ENCODE measurements at regions not wholly inside any gene's neighbourhood (a gene's known extent, or its start where the extent isn't known, plus 50 kb on each side); places are given as distances from the start of the nearest gene placed in this dataset.

- TF ChIP-seq CTCF (IDR thresholded peaks at IDR 0.05) (no peak), POLR2A (IDR thresholded peaks at IDR 0.05) (no peak)
Measured at GRCh38 chr4:18321956-18322530, 300.5 kb upstream of the LCORL start.

Measured in transverse colon (tissue), 3 donors.